HAP-1 (cell line): ENCODE measurements at regions not wholly inside any gene's neighbourhood (a gene's known extent, or its start where the extent isn't known, plus 50 kb on each side); places are given as distances from the start of the nearest gene placed in this dataset.

Source experiments
- DNase-seq, 2 experiments: peaks; one replicate each; pipeline ENCODE4 v3.0.0-alpha.2; 2016 to 2020; ENCODE audit warnings: low spot score in 2 of 2
- H3K27me3 ChIP-seq: fragments of 250-450 bp; sonication (Bioruptor Pico); 2 replicates; pipeline ENCODE4 v1.5.1; 2020; ENCODE audit warnings: low read depth, mild to moderate bottlenecking, moderate library complexity
- H3K36me3 ChIP-seq: fragments of 250-450 bp; sonication (Bioruptor Pico); replicated peaks from 2 replicates; pipeline ENCODE4 v1.5.1; 2020; ENCODE audit warnings: mild to moderate bottlenecking
- H3K4me1 ChIP-seq: fragments of 250-450 bp; sonication (Bioruptor Pico); 2 replicates; pipeline ENCODE4 v1.5.1; 2020; ENCODE audit warnings: mild to moderate bottlenecking
- H3K4me3 ChIP-seq: fragments of 250-450 bp; sonication (Bioruptor Pico); 2 replicates; pipeline ENCODE4 v1.5.1; 2020; ENCODE audit warnings: mild to moderate bottlenecking, moderate library complexity
- H3K9me3 ChIP-seq: fragments of 250-450 bp; sonication (Bioruptor Pico); 2 replicates; pipeline ENCODE4 v1.5.1; 2020; ENCODE audit warnings: mild to moderate bottlenecking, moderate library complexity
- in situ Hi-C: fragments of 300-500 bp; cut with MboI; formaldehyde crosslinking; loops from 3 replicates; pipeline ENCODE4 v1.14.3; 2020; ENCODE audit warnings: low sequenced_read_pairs, inconsistent platforms, mixed read lengths

GRCh38 chr11:128407962-128408361 lies 179.4 kb downstream of the ETS1 start:
- no peaks in the 10 kb centered on the region for H3K36me3 ChIP-seq
- no peak overlapping the region for H3K4me3 ChIP-seq
- H3K27me3 ChIP-seq, result 0 out of 2 replicates have a peak, but pooled peaks cover 3% of the 10 kb centered on the region
- no peaks in the 10 kb centered on the region for H3K9me3 ChIP-seq
- in situ Hi-C loops, result no loop called here
- H3K4me1 ChIP-seq, result no peaks in the 10 kb centered on the region
- DNase-seq, result no peak

GRCh38 chr11:128405714-128406662 lies 181.4 kb downstream of the ETS1 start:
- no peak for DNase-seq
- H3K9me3 ChIP-seq, result no peaks in the 10 kb centered on the region
- no peaks in the 10 kb centered on the region for H3K4me1 ChIP-seq
- H3K4me3 ChIP-seq, result no peak overlapping the region
- in situ Hi-C loops, result no loop called here
- 0 out of 2 replicates have a peak, but pooled peaks cover 6% of the 10 kb centered on the region for H3K27me3 ChIP-seq
- H3K36me3 ChIP-seq, result no peaks in the 10 kb centered on the region

- H3K36me3 ChIP-seq, result no peaks in the 10 kb centered on the region
- 0 out of 2 replicates have a peak, but pooled peaks cover 6% of the 10 kb centered on the region for H3K27me3 ChIP-seq
- no peak overlapping the region for H3K4me3 ChIP-seq
- in situ Hi-C loops, result no loop called here
- no peaks in the 10 kb centered on the region for H3K9me3 ChIP-seq
- no peaks in the 10 kb centered on the region for H3K4me1 ChIP-seq
- DNase-seq, result no peak
Measured at GRCh38 chr11:128405112-128405511, 182.2 kb downstream of the ETS1 start.

- no peak for DNase-seq
- Histone ChIP-seq H3K4me3 (no peak overlapping the region), H3K4me1 (no peaks in the 10 kb centered on the region), H3K27me3 (0 out of 2 replicates have a peak, but pooled peaks cover 6% of the 10 kb centered on the region), H3K36me3 (no peaks in the 10 kb centered on the region), H3K9me3 (no peaks in the 10 kb centered on the region)
- in situ Hi-C loops, result no loop called here
Measured at GRCh38 chr11:128404437-128404836, 182.9 kb downstream of the ETS1 start.

- H3K36me3 ChIP-seq, result no peaks in the 10 kb centered on the region
- in situ Hi-C loops, result no loop called here
- H3K27me3 ChIP-seq, result 0 out of 2 replicates have a peak, but pooled peaks cover 10% of the 10 kb centered on the region
- H3K4me1 ChIP-seq, result no peaks in the 10 kb centered on the region
- H3K9me3 ChIP-seq, result no peaks in the 10 kb centered on the region
- H3K4me3 ChIP-seq, result no peak overlapping the region
- DNase-seq, result no peak
Measured at GRCh38 chr11:128400382-128401203, 186.8 kb downstream of the ETS1 start.

GRCh38 chr11:128399251-128400121 lies 187.9 kb downstream of the ETS1 start:
- DNase-seq, result no peak
- H3K9me3 ChIP-seq, result no peaks in the 10 kb centered on the region
- H3K27me3 ChIP-seq, result 0 out of 2 replicates have a peak, but pooled peaks cover 10% of the 10 kb centered on the region
- in situ Hi-C loops, result no loop called here
- H3K4me1 ChIP-seq, result no peaks in the 10 kb centered on the region
- H3K4me3 ChIP-seq, result no peak overlapping the region
- no peaks in the 10 kb centered on the region for H3K36me3 ChIP-seq

- Histone ChIP-seq H3K27me3 (0 out of 2 replicates have a peak, but pooled peaks cover 10% of the 10 kb centered on the region), H3K4me3 (no peak overlapping the region), H3K9me3 (no peaks in the 10 kb centered on the region), H3K4me1 (no peaks in the 10 kb centered on the region), H3K36me3 (no peaks in the 10 kb centered on the region)
- DNase-seq, result no peak
- in situ Hi-C loops, result no loop called here
Measured at GRCh38 chr11:128398517-128399250, 188.7 kb downstream of the ETS1 start.

- in situ Hi-C loops, result no loop called here
- Histone ChIP-seq H3K9me3 (no peaks in the 10 kb centered on the region), H3K4me1 (no peaks in the 10 kb centered on the region), H3K27me3 (0 out of 2 replicates have a peak, but pooled peaks cover 8% of the 10 kb centered on the region), H3K36me3 (no peaks in the 10 kb centered on the region), H3K4me3 (no peak overlapping the region)
- DNase-seq, result no peak
Measured at GRCh38 chr11:128397362-128397761, 190.0 kb downstream of the ETS1 start.

- Histone ChIP-seq H3K4me3 (no peak overlapping the region), H3K27me3 (0 out of 2 replicates have a peak, but pooled peaks cover 5% of the 10 kb centered on the region)
- no peak for DNase-seq
Measured at GRCh38 chr11:128394431-128395089, 192.8 kb downstream of the ETS1 start.

GRCh38 chr11:128392259-128392658 lies 195.1 kb downstream of the ETS1 start:
- no peaks in the 10 kb centered on the region for H3K9me3 ChIP-seq
- 0 out of 2 replicates have a peak, but pooled peaks cover 4% of the 10 kb centered on the region for H3K27me3 ChIP-seq
- no peaks in the 10 kb centered on the region for H3K36me3 ChIP-seq
- in situ Hi-C loops, result no loop called here
- no peaks in the 10 kb centered on the region for H3K4me1 ChIP-seq
- H3K4me3 ChIP-seq, result no peak overlapping the region
- no peak for DNase-seq

More at GRCh38 chr11:128394431-128395089, 192.8 kb downstream of the ETS1 start:
- no peaks in the 10 kb centered on the region for H3K9me3 ChIP-seq
- no peaks in the 10 kb centered on the region for H3K36me3 ChIP-seq
- in situ Hi-C loops, result no loop called here
- no peaks in the 10 kb centered on the region for H3K4me1 ChIP-seq

- no peaks in the 10 kb centered on the region for H3K4me1 ChIP-seq
- H3K36me3 ChIP-seq, result no peaks in the 10 kb centered on the region
- H3K27me3 ChIP-seq, result 0 out of 2 replicates have a peak, but pooled peaks cover 4% of the 10 kb centered on the region
- in situ Hi-C loops, result no loop called here
- no peak for DNase-seq
- H3K9me3 ChIP-seq, result no peaks in the 10 kb centered on the region
- no peak overlapping the region for H3K4me3 ChIP-seq
Measured at GRCh38 chr11:128391811-128392210, 195.5 kb downstream of the ETS1 start.

- DNase-seq, result no peak
- Histone ChIP-seq H3K27me3 (no peaks in the 10 kb centered on the region), H3K36me3 (no peaks in the 10 kb centered on the region), H3K4me3 (no peak overlapping the region), H3K9me3 (no peaks in the 10 kb centered on the region), H3K4me1 (no peaks in the 10 kb centered on the region)
- in situ Hi-C loops, result no loop called here
Measured at GRCh38 chr11:128390246-128390645, 197.1 kb downstream of the ETS1 start.
